OCI-LY7 (cell line): ENCODE measurements at regions not wholly inside any gene's neighbourhood (a gene's known extent, or its start where the extent isn't known, plus 50 kb on each side); places are given as distances from the start of the nearest gene placed in this dataset.

Experiments used
- EZH2phosphoT487 ChIP-seq: fragments of 200-600 bp; sonication (generic); IDR thresholded peaks from 2 replicates; pipeline ENCODE4 v1.6.1; 2018; ENCODE audit warnings: low read depth, borderline replicate concordance, mild to moderate bottlenecking, mixed run types, antibody characterized with exemption, low read length, moderate library complexity, mixed read lengths
- TF ChIP-seq, protein P1 (sequence below): fragments of 200-600 bp; sonication (generic); conservative IDR thresholded peaks from 2 replicates; pipeline ENCODE4 v1.5.1; 2014; ENCODE audit warnings: mild to moderate bottlenecking, antibody characterized with exemption, low read length, moderate library complexity, mixed read lengths

DNA sequence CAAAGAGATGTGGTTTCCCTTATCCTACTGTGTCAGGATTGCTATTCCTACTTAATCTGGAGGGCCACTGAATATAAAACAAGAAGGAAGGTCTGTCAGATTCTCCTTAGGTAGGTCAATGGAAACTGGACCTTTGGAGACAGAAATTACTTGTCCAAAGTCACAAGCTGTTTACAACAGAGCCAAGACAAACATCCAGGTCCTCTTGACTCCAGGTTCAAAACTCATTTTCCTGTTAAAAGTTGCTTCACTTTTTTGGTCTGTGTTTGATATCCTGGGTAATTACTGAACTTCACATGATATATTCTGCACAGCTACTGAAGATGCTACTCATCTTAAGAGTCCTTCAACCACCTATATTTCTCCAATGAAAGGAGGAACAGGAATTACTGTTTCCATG, 81.2 kb upstream of the ARHGAP32 start:
- TF ChIP-seq, protein P1, sequence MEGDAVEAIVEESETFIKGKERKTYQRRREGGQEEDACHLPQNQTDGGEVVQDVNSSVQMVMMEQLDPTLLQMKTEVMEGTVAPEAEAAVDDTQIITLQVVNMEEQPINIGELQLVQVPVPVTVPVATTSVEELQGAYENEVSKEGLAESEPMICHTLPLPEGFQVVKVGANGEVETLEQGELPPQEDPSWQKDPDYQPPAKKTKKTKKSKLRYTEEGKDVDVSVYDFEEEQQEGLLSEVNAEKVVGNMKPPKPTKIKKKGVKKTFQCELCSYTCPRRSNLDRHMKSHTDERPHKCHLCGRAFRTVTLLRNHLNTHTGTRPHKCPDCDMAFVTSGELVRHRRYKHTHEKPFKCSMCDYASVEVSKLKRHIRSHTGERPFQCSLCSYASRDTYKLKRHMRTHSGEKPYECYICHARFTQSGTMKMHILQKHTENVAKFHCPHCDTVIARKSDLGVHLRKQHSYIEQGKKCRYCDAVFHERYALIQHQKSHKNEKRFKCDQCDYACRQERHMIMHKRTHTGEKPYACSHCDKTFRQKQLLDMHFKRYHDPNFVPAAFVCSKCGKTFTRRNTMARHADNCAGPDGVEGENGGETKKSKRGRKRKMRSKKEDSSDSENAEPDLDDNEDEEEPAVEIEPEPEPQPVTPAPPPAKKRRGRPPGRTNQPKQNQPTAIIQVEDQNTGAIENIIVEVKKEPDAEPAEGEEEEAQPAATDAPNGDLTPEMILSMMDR = no peak
- TF ChIP-seq EZH2phosphoT487 = no peak
